HEK293T (cell line): ENCODE measurements at regions not wholly inside any gene's neighbourhood (a gene's known extent, or its start where the extent isn't known, plus 50 kb on each side); places are given as distances from the start of the nearest gene placed in this dataset.
A peak's percentile ranks its signal among the peaks of the same experiment; 100 is the strongest.
"Not testable (repeated sequence)": the region's sequence is repeated elsewhere in the genome, so short reads cannot be mapped to it uniquely, and the experiment has no call there.

Experiments used
- CTCF ChIA-PET: fragments of 350-600 bp; formaldehyde crosslinking; extraction: SDS; loops from one replicate; lab custom pipeline; 2021; ENCODE audit warnings: antibody characterized with exemption, inconsistent platforms; lab: Yijun Ruan, JAX
- POLR2A ChIA-PET: fragments of 350-600 bp; formaldehyde crosslinking; extraction: SDS; loops from one replicate; lab custom pipeline; 2020; ENCODE audit warnings: antibody characterized with exemption, inconsistent platforms; lab: Yijun Ruan, JAX
- DNase-seq: peaks from one replicate; pipeline ENCODE4 v3.0.0; 2012; ENCODE audit warnings: mixed read lengths; ENCODE audit errors: extremely low spot score
- ARNT ChIP-seq: fragments of 450-650 bp; IDR thresholded peaks from 2 replicates; pipeline ENCODE4 v1.6.1; 2017; ENCODE audit warnings: mild to moderate bottlenecking
- BHLHE40 ChIP-seq: fragments of 450-650 bp; IDR thresholded peaks from 2 replicates; pipeline ENCODE4 v1.6.1; 2016; ENCODE audit warnings: mild to moderate bottlenecking, moderate library complexity, borderline replicate concordance
- CTBP1 ChIP-seq: fragments of 450-650 bp; IDR thresholded peaks from 2 replicates; pipeline ENCODE4 v1.6.1; 2016; ENCODE audit warnings: borderline replicate concordance
- ELF4 ChIP-seq: fragments of 450-650 bp; IDR thresholded peaks from 2 replicates; pipeline ENCODE4 v1.6.1; 2017; ENCODE audit warnings: antibody characterized with exemption
- FOXA1 ChIP-seq: fragments of 450-650 bp; IDR thresholded peaks from 2 replicates; pipeline ENCODE4 v1.6.1; 2016; ENCODE audit warnings: mild to moderate bottlenecking
- FOXK2 ChIP-seq: fragments of 450-650 bp; IDR thresholded peaks from 2 replicates; pipeline ENCODE4 v1.6.1; 2016; ENCODE audit warnings: mild to moderate bottlenecking
- FOXM1 ChIP-seq: fragments of 450-650 bp; IDR thresholded peaks from 2 replicates; pipeline ENCODE4 v1.6.1; 2017; ENCODE audit warnings: mild to moderate bottlenecking, borderline replicate concordance
- HDGF ChIP-seq: fragments of 450-650 bp; IDR thresholded peaks from 2 replicates; pipeline ENCODE4 v1.6.1; 2017; ENCODE audit warnings: antibody characterized with exemption, borderline replicate concordance
- L3MBTL2 ChIP-seq: fragments of 450-650 bp; conservative IDR thresholded peaks from 2 replicates; pipeline ENCODE4 v1.6.1; 2016; ENCODE audit warnings: mild to moderate bottlenecking
- LEF1 ChIP-seq: fragments of 450-650 bp; IDR thresholded peaks from 2 replicates; pipeline ENCODE4 v1.6.1; 2017; ENCODE audit warnings: mild to moderate bottlenecking, borderline replicate concordance
- NFRKB ChIP-seq: fragments of 450-650 bp; IDR thresholded peaks from 2 replicates; pipeline ENCODE4 v1.6.1; 2016; ENCODE audit warnings: mild to moderate bottlenecking, moderate library complexity
- PKNOX1 ChIP-seq: fragments of 450-650 bp; IDR thresholded peaks from 2 replicates; pipeline ENCODE4 v1.6.1; 2016
- SP1 ChIP-seq: fragments of 450-650 bp; IDR thresholded peaks from 2 replicates; pipeline ENCODE4 v1.6.1; 2017
- SUZ12 ChIP-seq: fragments of 450-650 bp; IDR thresholded peaks from 2 replicates; pipeline ENCODE4 v1.6.1; 2016; ENCODE audit warnings: mild to moderate bottlenecking
- TARDBP ChIP-seq: fragments of 450-650 bp; IDR thresholded peaks from 2 replicates; pipeline ENCODE4 v1.6.1; 2016
- ZNF384 ChIP-seq: fragments of 450-650 bp; IDR thresholded peaks from 2 replicates; pipeline ENCODE4 v1.6.1; 2016

- ChIA-PET CTCF (no interaction called here), POLR2A (no interaction called here)
- DNase-seq = no peak
- TF ChIP-seq FOXA1 (no peak), CTBP1 (no peak), BHLHE40 (no peak), ZNF384 (no peak), L3MBTL2 (no peak), SUZ12 (no peak), SP1 (no peak), PKNOX1 (no peak), FOXM1 (no peak), TARDBP (no peak), FOXK2 (no peak)
Measured at GRCh38 chr3:10693457-10693856, 122.6 kb upstream of the SLC6A11 start.

- no peak for TF ChIP-seq HDGF
- no peak for TF ChIP-seq SUZ12
- TF ChIP-seq SP1 = no peak
- TF ChIP-seq TARDBP = no peak
- TF ChIP-seq CTBP1 = no peak
- TF ChIP-seq FOXA1 = no peak
- TF ChIP-seq NFRKB = no peak
- TF ChIP-seq ZNF384 = no peak
- no peak for TF ChIP-seq ARNT
- ChIA-PET CTCF (no interaction called here), POLR2A (no interaction called here)
Measured at GRCh38 chr3:10694179-10694578, 121.8 kb upstream of the SLC6A11 start.

GRCh38 chr3:10695186-10695585, 120.8 kb upstream of the SLC6A11 start:
- CTCF ChIA-PET, POLR2A ChIA-PET, DNase-seq: not testable (repeated sequence)

More at GRCh38 chr3:10694179-10694578, 121.8 kb upstream of the SLC6A11 start:
- DNase-seq = no peak

GRCh38 chr3:10695595-10696285, 120.3 kb upstream of the SLC6A11 start:
- TF ChIP-seq PKNOX1 (no peak), L3MBTL2 (no peak), SP1 (no peak), HDGF (no peak), BHLHE40 (no peak), NFRKB (no peak), FOXA1 (no peak), ZNF384 (no peak), CTBP1 (no peak), LEF1 (no peak), ARNT (no peak), FOXK2 (no peak), TARDBP (no peak), ELF4 (no peak), SUZ12 (no peak), FOXM1 (no peak)
- CTCF ChIA-PET = interaction anchor here (1.3 kb wide), 1 partner anchor 43 kb away, joined by 5 read pairs; no protein-coding TSS in a partner anchor
- POLR2A ChIA-PET = no interaction called here
- DNase-seq = no peak

DNA sequence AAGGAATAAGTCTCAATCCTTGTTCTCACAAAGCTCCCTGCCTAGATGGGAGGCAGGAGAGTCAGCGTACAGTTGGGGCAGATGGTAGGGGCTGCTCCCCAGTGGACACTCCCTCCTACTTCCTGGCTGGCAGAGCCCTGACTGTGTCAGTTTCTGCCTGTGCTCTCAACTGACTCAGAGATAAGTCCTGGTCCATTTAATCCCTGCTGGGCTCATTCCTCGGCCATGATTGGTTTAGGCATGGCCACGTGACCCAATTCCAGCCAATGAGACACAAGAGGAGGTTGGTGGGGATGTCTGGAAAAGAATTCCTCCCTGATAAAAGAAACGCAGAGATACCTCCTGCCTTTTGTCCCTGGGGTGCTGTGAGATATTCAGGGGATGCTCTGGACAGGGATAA, 118.1 kb upstream of the SLC6A11 start:
- ChIA-PET POLR2A (no interaction called here), CTCF (no interaction called here)
- TF ChIP-seq CTBP1 = no peak
- TF ChIP-seq FOXM1 = no peak
- no peak for TF ChIP-seq SP1
- TF ChIP-seq ELF4 = no peak
- no peak for TF ChIP-seq ARNT
- TF ChIP-seq HDGF = no peak
- no peak for TF ChIP-seq PKNOX1
- TF ChIP-seq NFRKB = no peak
- DNase-seq = peak; percentile 34

- POLR2A ChIA-PET = no interaction called here
Measured at GRCh38 chr3:10700821-10701220, 115.2 kb upstream of the SLC6A11 start.

More at GRCh38 chr3:10700821-10701220, 115.2 kb upstream of the SLC6A11 start:
- DNase-seq = no peak
- CTCF ChIA-PET = no interaction called here
- TF ChIP-seq HDGF = no peak
- no peak for TF ChIP-seq TARDBP
- no peak for TF ChIP-seq BHLHE40
- no peak for TF ChIP-seq L3MBTL2
- TF ChIP-seq FOXK2 = no peak
- no peak for TF ChIP-seq SUZ12
- no peak for TF ChIP-seq LEF1
- TF ChIP-seq SP1 = no peak
- TF ChIP-seq NFRKB = no peak
- no peak for TF ChIP-seq FOXM1
- TF ChIP-seq ARNT = no peak
- no peak for TF ChIP-seq CTBP1
- no peak for TF ChIP-seq ELF4
- no peak for TF ChIP-seq ZNF384
- no peak for TF ChIP-seq FOXA1
- TF ChIP-seq PKNOX1 = no peak
